ENCODE measurements at regions not wholly inside any gene's neighbourhood (a gene's known extent, or its start where the extent isn't known, plus 50 kb on each side); places are given as distances from the start of the nearest gene placed in this dataset.

GRCh38 chr3:76063811-76064210, 278.5 kb upstream of the ZNF717 start:
- no peak for DNase-seq (ENCODE audit: low read depth)

- no peak for DNase-seq (ENCODE audit: low read depth)
Observed at GRCh38 chr3:76065964-76066363, 280.6 kb upstream of the ZNF717 start.

- no peak for DNase-seq (ENCODE audit: low read depth)
Observed at GRCh38 chr3:76078101-76078500, 292.8 kb upstream of the ZNF717 start.

GRCh38 chr3:76083992-76084391, 298.6 kb upstream of the ZNF717 start:
- DNase-seq (ENCODE audit: low read depth): no peak

- DNase-seq (ENCODE audit: low read depth): no peak
Observed at GRCh38 chr3:76096036-76096435, 310.7 kb upstream of the ZNF717 start.

DNA sequence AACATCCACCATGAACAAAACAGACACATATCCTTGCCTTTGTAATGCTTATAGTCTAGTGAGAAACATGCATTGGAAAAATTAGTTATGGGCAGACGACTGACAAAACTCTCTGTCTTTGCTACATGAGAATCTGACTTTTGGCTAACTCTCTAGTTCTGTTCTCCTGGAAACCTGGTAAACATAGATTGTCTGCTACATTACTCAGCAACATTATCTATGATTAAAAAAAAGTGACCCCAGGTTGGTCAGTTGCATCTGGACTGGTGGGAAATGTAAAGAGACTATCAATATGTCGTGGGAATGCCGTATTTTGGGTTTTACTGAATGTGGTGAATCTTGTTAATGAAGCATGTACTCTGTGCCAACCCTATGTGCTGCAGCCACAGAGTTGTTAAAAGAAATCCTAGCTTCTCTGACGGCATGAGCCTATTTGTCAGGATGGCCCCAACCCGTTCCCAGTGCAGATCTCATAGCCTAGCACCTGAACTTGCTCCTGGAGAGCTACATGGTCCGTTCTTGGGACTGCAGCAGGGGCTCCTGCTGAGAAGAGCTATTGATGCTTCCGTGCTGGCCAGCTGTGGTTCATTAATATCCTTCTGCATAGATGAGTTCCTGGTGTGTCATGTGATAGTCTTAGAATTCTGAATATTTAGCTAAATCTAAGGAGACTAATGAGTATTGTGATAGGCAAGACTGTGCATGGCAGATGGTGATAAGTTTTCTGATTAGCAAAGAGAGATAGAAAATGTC, 311.7 kb upstream of the ZNF717 start:
- DNase-seq (ENCODE audit: low read depth): no peak

- no peak for DNase-seq (ENCODE audit: low read depth)
Observed at GRCh38 chr3:76097589-76097969, 312.2 kb upstream of the ZNF717 start.

- DNase-seq (ENCODE audit: low read depth): no peak
Observed at GRCh38 chr3:76099956-76100355, 314.6 kb upstream of the ZNF717 start.

DNA sequence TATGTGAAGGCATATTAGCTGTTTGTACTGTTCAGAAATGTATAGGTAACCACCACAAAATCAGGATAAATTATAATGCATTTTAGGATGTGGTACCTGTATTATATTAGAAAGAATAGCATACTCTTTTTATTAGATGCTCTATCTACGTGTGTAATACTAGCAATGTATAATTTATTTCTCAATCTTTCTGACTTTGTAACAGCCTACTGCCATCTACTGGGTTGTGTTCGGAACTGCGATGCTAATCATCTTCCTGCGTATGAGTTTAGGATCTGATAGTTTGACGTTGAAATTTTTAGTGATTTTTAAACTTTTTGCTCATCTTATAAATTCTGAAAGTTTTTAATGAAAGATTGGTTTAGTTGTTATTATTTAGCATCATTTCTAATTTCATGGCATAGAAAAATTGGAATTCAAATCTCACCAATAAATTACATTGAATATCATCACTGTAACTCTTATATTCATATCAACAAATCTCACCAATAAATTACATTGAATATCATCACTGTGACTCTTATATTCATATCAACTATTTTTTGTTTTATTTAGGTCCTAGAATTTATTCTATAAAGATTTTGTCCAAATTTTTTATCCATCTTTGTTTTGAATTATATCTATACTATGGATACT, 322.7 kb upstream of the ZNF717 start:
- no peak for DNase-seq (ENCODE audit: low read depth)

DNA sequence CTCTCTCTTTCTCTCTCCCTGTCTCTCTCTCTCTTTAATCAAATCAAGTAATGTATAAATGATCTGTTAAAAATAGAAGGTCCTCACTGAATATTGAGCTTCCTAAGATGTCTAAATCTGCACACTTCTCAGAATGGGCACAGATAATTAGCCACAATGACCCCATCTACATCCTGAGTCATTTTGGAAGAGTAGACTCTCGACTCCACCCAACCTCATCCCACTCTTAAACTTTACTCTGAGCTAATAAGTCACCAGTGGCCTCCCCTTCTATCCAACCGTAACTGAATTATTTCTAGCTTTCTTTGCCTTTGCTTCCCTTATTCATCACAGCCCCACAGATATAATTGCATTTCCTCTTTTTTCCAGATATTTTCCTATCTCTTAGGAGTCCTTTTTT, 326.5 kb upstream of the ZNF717 start:
- DNase-seq (ENCODE audit: low read depth): no peak

DNA sequence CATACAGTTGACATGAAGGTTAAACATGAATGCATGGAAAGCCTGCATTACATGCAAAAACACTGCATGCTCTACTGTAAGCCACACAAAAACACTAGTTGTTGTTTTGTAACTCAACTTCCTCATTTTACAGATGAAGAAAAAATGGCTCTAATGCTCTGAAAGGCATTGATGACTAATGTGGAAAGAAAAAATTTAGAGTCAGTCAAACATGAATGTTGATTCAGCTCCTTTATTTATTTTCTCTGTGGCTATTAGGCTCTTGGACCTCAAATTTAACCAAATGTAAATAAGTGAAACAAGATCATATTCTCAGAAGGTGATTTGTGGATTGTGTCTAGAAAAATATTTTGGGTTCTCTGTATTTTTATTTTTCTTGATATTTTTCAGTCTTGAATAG, 336.7 kb upstream of the ZNF717 start:
- no peak for DNase-seq (ENCODE audit: low read depth)

DNA sequence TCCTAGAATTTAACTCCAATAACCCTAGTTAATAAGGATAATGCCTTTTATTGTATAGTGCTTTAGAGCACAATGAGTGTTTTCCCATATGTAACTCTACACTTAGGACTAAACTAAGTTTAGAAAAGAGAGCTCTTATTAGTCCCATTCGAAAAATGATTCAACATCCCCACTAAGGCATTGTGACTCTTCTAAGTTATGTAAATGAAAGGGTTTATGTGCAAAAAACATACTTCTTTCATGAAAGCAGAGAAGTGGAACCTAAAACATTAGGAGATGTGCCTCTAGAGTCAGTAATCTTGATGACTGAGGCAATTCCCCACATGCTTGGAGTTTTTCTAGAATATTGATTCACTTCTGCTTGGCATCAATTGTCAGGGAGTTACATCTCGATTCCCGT, 344.1 kb upstream of the ZNF717 start:
- DNase-seq (ENCODE audit: low read depth): no peak

- no peak for DNase-seq (ENCODE audit: low read depth)
Observed at GRCh38 chr3:76131396-76132153, 346.2 kb upstream of the ZNF717 start.

- no peak for DNase-seq (ENCODE audit: low read depth)
Observed at GRCh38 chr3:76132154-76132470, 346.8 kb upstream of the ZNF717 start.

- DNase-seq (ENCODE audit: low read depth): no peak
Observed at GRCh38 chr3:76134166-76134565, 348.8 kb upstream of the ZNF717 start.

GRCh38 chr3:76138921-76139320, 353.6 kb upstream of the ZNF717 start:
- DNase-seq (ENCODE audit: low read depth): no peak

DNA sequence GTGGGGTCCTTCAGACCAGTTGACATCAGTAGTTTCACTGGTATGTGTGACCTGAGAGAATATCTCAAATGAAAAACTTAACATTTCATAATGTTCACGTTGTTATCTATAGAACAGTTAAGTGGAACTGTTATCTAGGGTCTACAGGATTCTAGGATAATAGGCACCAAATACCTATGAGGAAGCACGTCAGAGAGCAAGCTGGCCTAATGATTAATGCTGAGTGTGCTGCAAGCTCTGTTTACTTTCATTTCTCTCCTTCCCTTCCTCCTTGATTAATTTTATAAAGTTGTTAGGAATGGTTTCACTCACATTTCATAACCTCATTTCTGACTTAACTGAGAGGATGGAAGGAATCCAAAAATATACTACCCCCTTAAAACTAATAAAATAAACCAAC, 362.5 kb upstream of the ZNF717 start:
- no peak for DNase-seq (ENCODE audit: low read depth)

DNA sequence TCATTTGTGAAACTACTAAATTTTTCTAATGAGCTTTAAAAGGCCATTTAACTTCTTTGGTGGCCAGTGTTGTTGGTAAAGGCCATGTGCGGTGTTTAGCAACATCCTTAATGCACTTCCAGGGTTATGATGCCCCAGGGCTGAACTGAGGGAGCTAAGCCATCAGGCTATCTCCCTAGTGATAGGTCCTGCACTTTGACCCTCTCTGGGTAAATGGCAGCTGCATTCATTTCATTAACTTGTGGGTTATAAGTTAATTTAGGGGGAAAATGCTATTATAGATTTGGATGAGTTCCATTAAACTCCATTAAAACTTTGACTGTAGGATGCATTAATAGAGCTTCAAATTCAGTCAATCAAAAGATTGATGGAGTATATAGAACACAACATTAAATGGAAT, 366.7 kb upstream of the ZNF717 start:
- DNase-seq (ENCODE audit: low read depth): no peak

GRCh38 chr3:76161856-76162255, 376.5 kb upstream of the ZNF717 start:
- no peak for DNase-seq (ENCODE audit: low read depth)

- no peak for DNase-seq (ENCODE audit: low read depth)
Observed at GRCh38 chr3:76171647-76172046, 386.3 kb upstream of the ZNF717 start.

GRCh38 chr3:76177610-76178009, 392.3 kb upstream of the ZNF717 start:
- no peak for DNase-seq (ENCODE audit: low read depth)

GRCh38 chr3:76178412-76178811, 393.1 kb upstream of the ZNF717 start:
- DNase-seq (ENCODE audit: low read depth): no peak

DNA sequence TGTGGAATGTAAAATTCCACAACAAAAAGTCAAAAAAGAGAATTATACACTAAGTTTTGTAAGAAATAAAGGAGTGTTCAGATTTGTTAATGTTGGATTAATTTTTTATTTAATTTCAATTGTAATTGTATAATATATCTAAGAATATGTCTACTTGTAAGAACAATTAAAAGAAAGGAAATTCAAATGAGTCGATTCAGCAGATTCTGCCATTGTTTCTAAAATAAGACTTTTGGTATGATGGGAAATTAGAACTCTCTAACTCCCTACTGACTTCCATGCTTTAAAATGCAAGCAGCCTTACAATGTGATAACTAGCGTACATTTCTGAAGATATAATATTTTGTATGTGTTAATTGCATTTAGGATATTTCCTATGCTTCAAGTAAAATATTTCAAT, 395.9 kb upstream of the ZNF717 start:
- DNase-seq (ENCODE audit: low read depth): no peak
